ENCODE measurements at regions not wholly inside any gene's neighbourhood (a gene's known extent, or its start where the extent isn't known, plus 50 kb on each side); places are given as distances from the start of the nearest gene placed in this dataset.

DNA sequence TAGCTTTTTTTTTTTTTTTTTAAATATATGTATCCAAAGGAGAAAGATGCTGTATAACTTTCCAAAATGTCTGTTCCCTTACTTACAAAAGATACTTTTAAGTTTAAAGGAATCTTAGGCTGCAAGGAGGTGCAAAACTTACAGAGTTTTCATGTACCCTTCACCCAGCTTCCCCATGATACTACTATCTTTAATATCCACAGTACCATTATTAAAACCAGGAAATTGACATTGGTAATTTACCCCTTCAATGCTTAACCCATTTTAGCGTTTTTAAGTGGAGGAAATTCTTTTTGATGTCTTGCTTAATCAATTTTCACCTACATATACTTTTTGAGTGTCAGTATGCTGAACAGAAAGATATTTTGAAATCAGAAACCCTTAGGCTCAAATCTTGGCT lies 310.9 kb downstream of the PRL start:
- ChIA-PET POLR2A (no interaction called here), CTCF (interaction anchor here (0.9 kb wide), 1 partner anchor 33 kb away, joined by 3 read pairs; no protein-coding TSS in a partner anchor)
- Histone ChIP-seq H3K9ac (replicated peaks; ENCODE audit: extremely low read depth, insufficient read depth, low read length) (no peak overlapping the region), H3K9me3 (replicated peaks; ENCODE audit: control insufficient read depth, insufficient read depth, low read length) (no peaks in the 10 kb centered on the region), H3K27ac (ENCODE audit: insufficient read depth, low read depth, low read length) (no peak overlapping the region), H3K4me1 (ENCODE audit: control insufficient read depth, extremely low read depth, insufficient read depth, low read length) (peaks cover 33% of the 10 kb centered on the region), H3K79me2 (ENCODE audit: control insufficient read depth, insufficient read depth, low read length) (no peaks in the 10 kb centered on the region), H3K4me2 (ENCODE audit: insufficient read depth, low read length) (no peak overlapping the region), H3K36me3 (ENCODE audit: control insufficient read depth in 2 of 2, extremely low read depth in 1 of 2, insufficient read depth in 2 of 2, low read length in 2 of 2) (peaks cover 0 to 3% of the 10 kb centered on the region in 2 experiments), H3K4me3 (replicated peaks in 1 of 3; ENCODE audit: insufficient read depth in 1 of 3, low read depth in 1 of 3, low read length in 3 of 3) (no peak overlapping the region), H2AFZ (ENCODE audit: low read depth, low read length) (no peak overlapping the region), H4K20me1 (replicated peaks; ENCODE audit: control insufficient read depth, extremely low read depth, insufficient read depth, low read length) (no peaks in the 10 kb centered on the region), H3K9me1 (replicated peaks; ENCODE audit: control insufficient read depth, extremely low read depth, insufficient read depth, low read length) (no peaks in the 10 kb centered on the region), H3K27me3 (ENCODE audit: control insufficient read depth in 2 of 2, insufficient read depth in 2 of 2, low read length in 2 of 2) (no peaks in the 10 kb centered on the region)
- DNase-seq (ENCODE audit: low read depth, low spot score) = no peak
- no peak for TF ChIP-seq JUN (IDR thresholded peaks at IDR 0.05; ENCODE audit: borderline replicate concordance, insufficient read depth, insufficient read length, low read depth)
- no peak for TF ChIP-seq GATA2 (IDR thresholded peaks at IDR 0.05; ENCODE audit: insufficient read depth, insufficient read length, low read depth, low read length)
- TF ChIP-seq POLR2A (IDR thresholded peaks at IDR 0.05; ENCODE audit: low read depth, low read length) = no peak
- no peak for TF ChIP-seq EZH2 (IDR thresholded peaks at IDR 0.05; ENCODE audit: borderline replicate concordance, low read depth, low read length, severe bottlenecking)
- TF ChIP-seq POLR2AphosphoS5 (IDR thresholded peaks at IDR 0.05; ENCODE audit: insufficient read depth, low read depth, low read length) = no peak
- TF ChIP-seq MYC (IDR thresholded peaks at IDR 0.05; ENCODE audit: low read depth, low read length) = no peak
- TF ChIP-seq MAX (IDR thresholded peaks at IDR 0.05; ENCODE audit: insufficient read depth, insufficient read length) = no peak
- TF ChIP-seq, protein P1, sequence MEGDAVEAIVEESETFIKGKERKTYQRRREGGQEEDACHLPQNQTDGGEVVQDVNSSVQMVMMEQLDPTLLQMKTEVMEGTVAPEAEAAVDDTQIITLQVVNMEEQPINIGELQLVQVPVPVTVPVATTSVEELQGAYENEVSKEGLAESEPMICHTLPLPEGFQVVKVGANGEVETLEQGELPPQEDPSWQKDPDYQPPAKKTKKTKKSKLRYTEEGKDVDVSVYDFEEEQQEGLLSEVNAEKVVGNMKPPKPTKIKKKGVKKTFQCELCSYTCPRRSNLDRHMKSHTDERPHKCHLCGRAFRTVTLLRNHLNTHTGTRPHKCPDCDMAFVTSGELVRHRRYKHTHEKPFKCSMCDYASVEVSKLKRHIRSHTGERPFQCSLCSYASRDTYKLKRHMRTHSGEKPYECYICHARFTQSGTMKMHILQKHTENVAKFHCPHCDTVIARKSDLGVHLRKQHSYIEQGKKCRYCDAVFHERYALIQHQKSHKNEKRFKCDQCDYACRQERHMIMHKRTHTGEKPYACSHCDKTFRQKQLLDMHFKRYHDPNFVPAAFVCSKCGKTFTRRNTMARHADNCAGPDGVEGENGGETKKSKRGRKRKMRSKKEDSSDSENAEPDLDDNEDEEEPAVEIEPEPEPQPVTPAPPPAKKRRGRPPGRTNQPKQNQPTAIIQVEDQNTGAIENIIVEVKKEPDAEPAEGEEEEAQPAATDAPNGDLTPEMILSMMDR (IDR thresholded peaks at IDR 0.05; ENCODE audit: extremely low read depth in 1 of 2, insufficient read depth in 1 of 2, low read depth in 1 of 2, low read length in 2 of 2) = no peak
- TF ChIP-seq FOS (IDR thresholded peaks at IDR 0.05; ENCODE audit: borderline replicate concordance, insufficient read depth, low read length) = no peak
- no TSS peak for BruUV-seq (replicated peaks)
- dilution Hi-C loops (cut with MboI; ENCODE audit: extremely low pct_ligation_motif_present, low sequenced_read_pairs) = no loop called here
- no peak for FAIRE-seq
- intact Hi-C loops (cut with micrococcal nuclease) = loop anchor here (1.0 to 10.0 kb wide), 4 partner anchors 139 to 459 kb away; partner anchors contain the start of gene SOX4

All from endothelial cell of umbilical vein (primary cell).